B cell (primary cell): ENCODE measurements at regions not wholly inside any gene's neighbourhood (a gene's known extent, or its start where the extent isn't known, plus 50 kb on each side); places are given as distances from the start of the nearest gene placed in this dataset.

ENCODE experiments used
- CTCF ChIP-seq: fragments of 200-600 bp; IDR thresholded peaks from one replicate; pipeline ENCODE4 v1.8.0; 2022; ENCODE audit warnings: antibody characterized with exemption, mild to moderate bottlenecking
- EZH2 ChIP-seq: IDR thresholded peaks from 2 replicates; pipeline ENCODE4 v1.6.1; 2012; ENCODE audit warnings: borderline replicate concordance, low read depth, mild to moderate bottlenecking, moderate library complexity, low read length; ENCODE audit not compliant: insufficient read depth, poor library complexity, severe bottlenecking

GRCh38 chr13:103976371-103976770 is 910.2 kb upstream of the SLC10A2 start:
- no peak for TF ChIP-seq CTCF
- no peak for TF ChIP-seq EZH2
